HG02870 (cell line): ENCODE measurements at regions not wholly inside any gene's neighbourhood (a gene's known extent, or its start where the extent isn't known, plus 50 kb on each side); places are given as distances from the start of the nearest gene placed in this dataset.

ENCODE experiments used
- ATAC-seq: cut with Tn5 transposase; IDR thresholded peaks from one replicate; pipeline ENCODE4 v1.9.1; 2021; ENCODE audit warnings: mild to moderate bottlenecking, moderate library complexity; ENCODE audit not compliant: unreplicated experiment

DNA sequence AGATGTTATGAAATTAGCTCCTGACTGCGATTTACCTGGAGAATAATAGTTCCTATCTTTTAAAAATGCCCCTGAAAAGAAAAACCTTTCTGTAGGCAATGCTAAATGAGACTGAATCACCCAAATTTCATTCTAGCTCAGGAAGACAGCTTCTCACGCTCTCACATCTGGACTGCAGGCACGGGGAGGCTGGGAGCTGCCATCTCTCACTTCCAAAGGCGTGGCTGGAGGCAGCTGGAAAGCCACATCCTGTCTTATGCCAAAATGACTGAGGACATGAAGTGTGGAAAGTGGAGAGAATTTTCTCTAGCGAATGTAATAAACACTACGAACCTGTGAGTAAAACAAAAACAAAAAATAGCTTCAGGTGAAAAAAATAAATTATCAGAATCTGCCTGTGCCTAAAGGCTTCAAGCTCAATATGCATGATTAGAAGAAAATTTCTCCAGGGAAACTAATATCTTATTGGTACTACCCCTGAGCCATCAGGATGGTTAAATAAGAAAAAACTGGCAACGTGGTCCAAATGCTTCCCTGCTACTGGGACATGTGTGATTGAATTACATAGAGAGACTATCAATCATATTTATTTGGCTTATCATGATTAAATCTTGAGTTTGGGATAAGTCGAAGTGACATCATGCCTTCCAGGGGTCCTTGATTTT, 58.1 kb upstream of the UBL3 start:
- no peak for ATAC-seq

- no peak for ATAC-seq
These were observed 57.3 kb upstream of the UBL3 start for GRCh38 chr13:29907670-29908069.

GRCh38 chr13:29906432-29907011, 56.1 kb upstream of the UBL3 start:
- ATAC-seq = no peak

DNA sequence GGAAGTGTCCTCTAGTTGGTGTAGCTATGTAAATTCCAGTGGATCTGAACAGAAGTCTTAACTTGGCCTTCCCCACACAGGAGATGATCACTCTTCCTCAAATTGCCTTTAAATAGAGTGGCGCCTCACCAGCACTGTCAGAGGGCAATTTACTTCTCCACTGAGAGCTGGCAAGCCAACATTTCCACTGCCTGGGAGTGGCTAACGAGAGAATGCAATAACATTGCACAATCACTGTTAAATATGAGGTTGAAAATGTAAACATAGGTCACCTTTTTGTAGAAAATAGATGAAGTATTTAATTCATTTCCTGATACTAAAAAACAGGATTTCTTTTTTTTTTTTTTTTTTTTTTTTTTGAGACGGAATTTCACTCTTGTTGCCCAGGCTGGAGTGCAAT, 55.4 kb upstream of the UBL3 start:
- ATAC-seq = no peak

DNA sequence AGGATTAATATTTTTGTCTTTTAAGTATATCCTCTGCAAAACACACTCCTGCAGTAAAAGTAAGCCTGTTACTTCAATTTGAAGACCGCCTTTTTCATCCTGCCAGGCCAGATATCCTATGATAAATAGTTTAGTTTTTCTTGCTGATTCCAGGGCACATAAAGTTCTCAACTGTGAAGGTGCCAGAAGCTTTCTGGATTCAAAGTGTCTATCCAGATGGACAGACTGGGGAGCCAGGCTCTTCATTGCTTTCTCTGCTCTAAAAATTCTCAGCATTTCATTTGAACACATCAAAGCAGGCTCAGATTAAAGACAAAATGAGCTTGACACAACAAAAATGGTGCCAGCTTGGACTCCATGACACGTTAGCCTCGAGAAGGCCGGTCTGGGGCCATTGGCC, 53.6 kb upstream of the UBL3 start:
- no peak for ATAC-seq

GRCh38 chr13:29903543-29903942, 53.1 kb upstream of the UBL3 start:
- no peak for ATAC-seq

DNA sequence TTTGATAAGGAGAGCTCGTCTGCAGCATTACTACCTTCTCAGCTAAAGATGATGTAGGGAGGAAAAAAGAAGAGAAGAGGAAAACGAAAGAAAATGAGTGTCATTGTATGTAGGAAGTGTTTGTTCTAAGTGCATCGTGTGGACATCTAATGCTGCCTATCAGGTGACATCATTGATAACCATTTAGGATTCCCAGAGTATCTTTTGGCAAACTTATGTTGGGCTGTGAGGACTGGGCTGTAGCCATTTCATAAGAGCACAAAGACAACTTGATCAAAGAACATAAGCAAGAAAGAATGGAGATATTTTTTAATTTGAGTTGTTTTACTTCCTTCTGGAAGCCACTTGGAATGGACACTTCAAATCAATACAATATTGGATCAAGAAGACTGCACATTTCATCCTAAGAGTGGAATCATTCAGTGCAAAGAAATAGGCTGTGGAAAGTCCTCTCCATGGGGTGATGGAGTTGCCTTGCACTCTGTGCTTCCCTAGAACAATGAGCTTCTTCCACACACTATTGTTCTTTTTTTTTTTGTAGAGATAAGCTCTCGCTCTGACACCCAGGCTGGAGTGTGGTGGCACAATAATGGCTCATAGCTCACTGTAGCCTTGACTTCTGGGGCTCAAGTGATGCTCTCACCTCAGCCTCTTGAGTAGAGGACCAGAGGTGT, 52.4 kb upstream of the UBL3 start:
- no peak for ATAC-seq

DNA sequence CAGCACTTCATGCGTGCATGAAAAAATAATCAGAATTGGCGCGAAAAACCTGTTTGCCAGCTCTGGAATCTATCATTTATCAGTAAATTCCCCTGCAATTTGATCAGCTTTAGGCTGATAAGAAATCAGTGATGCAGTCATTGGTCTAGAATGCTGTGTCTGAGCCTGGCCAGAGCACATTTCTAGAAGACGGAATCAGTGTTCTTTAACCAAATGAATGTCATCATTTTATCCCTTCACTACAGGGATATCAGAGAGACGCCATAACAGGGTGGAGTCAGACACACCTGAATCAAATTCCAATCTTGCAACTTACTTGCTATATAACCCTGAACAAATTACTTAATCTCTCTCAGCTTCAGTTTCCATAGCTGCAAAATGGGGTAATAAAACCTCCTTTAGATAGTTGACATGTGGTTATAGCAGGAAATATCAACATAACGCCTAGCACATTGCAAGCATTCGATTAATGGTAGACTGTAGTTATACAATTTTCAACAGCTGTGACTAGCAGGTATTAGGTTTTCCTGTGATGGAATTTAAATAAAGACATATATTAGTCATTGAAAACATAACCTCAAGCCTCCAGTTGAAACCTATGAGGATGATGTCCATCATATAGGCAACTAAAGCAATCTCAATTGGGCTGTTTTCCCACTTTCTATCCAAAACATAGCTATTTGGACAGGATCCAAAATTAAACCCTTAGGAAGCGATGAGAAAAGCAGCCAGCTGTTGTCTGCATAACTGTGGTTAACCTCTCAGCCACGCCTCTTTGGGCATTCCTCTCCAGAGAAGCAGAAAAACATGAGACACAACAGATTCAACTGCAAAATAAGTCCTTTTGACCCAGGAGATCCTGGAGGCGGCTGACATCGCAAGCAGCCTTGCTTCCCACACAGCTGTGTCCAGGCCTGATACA, 51.6 kb upstream of the UBL3 start:
- ATAC-seq = no peak
